ENCODE measurements at regions not wholly inside any gene's neighbourhood (a gene's known extent, or its start where the extent isn't known, plus 50 kb on each side); places are given as distances from the start of the nearest gene placed in this dataset.
"Not testable (repeated sequence)": the region's sequence is repeated elsewhere in the genome, so short reads cannot be mapped to it uniquely, and the experiment has no call there.

DNA sequence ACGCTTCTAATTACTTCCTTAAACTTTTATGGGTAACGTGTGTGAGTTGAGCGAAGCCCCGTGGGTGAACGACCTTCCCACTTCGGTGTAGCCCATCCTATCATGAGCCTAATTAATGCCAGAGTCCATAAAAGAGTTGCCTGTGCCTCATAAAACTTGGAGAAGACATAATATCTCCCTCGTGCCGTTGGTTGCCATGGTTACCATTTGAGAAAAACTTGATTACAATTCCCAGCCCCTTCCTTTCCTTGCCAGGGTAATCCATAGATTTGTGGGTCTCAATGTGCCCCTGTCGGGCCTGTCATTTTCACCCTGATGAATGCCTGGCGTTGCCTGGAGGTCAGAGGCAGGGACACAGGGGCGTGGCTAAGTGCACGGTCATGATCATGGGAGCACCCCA, 127.1 kb downstream of the GLRX3 start:
- no peak for ATAC-seq

DNA sequence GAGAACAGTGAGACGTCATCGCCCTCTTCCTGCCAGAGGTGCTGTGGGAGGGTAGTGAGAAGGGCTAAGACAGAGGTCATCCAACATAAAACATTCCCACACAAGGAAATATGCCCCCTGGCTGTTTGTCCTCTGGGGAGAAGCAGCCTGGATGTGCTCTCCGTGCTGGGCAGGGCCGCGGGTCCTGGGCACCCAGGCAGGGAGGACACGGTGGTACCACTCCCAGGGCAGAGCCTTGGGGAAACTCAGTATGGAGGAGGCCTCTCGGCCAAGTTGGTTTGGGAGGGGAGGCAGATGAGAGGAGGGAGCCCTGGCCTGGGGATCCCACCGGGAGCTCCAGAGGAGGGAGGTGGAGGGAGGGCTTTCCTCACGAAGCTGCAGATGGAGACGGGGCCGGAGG, 129.4 kb downstream of the GLRX3 start:
- ATAC-seq: no peak

GRCh38 chr10:130282492-130283218, 146.5 kb downstream of the GLRX3 start:
- no peak for ATAC-seq

DNA sequence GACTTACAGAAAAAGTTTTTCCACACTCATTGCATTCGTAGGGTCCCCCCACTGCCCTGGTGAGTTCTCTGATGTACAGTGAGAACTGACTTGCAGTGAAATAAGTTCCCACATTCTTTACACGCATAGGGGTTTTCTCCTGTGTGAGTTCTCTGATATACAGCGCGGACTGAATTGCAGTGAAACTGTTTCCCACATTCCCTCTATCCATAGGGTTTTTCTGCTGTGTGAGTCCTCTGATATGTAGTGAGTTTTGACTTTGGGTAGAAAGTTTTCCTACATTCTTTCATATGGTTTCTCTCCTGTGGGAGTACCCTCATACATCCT, 147.0 kb downstream of the GLRX3 start:
- no peak for ATAC-seq

DNA sequence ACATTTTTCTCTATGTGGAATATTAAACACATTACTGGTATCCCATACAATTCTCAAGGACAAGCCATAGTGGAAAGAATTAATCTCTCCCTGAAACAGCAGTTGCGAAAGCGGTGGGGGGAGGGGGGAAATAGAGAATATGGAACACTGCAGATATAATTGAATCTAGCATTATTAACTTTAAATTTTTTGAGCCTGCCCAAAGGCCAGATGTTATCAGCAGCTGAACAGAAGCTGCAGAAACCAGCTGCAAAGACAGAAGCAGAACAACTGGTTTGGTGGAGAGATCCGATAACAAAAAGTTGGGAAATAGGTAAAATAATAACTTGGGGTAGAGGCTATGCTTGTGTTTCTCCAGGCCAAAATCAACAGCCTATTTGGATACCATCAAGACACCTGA, 159.6 kb downstream of the GLRX3 start:
- not testable (repeated sequence) for ATAC-seq

- ATAC-seq: peak; percentile 48 to 55
Measured at GRCh38 chr10:130300608-130301020, 164.4 kb downstream of the GLRX3 start.

DNA sequence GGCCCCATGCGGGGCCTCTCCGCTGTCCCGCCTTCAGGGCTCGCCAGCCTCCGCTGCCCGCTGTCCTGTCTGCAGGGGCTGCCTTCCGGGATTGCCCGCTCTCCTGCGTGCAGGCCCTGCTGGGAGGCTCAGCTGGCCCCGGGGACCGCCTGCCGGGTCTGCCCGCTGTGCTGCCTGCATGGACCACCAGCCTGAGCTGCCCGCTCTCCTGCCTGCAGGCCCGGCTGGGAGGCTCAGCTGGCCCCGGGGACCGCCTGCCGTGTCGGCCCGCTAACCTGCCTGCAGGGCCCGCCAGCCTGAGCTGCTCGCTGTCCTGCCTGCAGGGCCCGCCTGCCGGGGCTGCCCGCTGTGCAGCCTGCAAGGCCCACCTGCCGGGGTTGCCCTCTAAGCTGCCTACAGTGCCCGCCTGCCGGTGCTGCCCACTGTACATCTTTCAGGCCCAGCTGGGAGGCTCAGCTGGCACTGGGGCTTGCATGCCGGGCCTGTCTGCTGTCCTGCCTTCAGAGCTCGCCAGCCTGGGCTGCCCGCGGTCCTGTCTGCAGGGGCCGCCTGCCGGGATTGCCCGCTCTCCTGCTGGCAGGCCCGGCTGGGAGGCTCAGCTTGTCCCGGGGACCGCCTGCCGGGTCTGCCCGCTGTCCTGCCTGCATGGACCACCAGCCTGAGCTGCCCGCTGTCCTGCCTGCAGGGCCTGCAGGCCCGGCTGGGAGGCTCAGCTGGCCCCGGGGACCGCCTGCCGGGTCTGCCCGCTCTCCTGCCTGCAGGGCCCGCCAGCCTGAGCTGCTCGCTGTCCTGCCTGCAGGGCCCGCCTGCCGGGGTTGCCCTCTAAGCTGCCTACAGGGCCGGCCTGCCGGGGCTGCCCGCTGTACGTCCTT, 165.1 kb downstream of the GLRX3 start:
- peak; percentile 70 to 75 for ATAC-seq

DNA sequence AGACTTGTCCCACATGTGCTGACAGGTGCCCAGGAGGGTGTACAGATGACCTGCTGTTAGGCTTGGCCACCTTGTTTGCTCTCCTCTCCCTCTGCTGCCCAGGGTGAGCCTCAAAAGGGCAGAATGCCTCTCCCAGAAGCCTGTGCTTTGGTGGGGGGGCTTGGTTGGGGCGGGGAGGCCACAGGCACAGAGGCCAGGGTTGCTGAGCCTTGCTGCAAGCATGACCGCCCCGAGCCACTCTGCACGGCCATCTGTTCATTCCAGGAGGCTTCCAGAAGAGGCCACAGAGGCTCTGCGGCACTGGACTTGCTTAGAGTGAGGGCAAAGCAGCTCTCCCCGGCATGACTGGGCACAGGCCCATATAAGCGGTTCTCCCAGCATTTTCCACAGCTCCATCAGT, 190.8 kb downstream of the GLRX3 start:
- no peak for ATAC-seq

- no peak for ATAC-seq
Measured at GRCh38 chr10:130329792-130330191, 193.6 kb downstream of the GLRX3 start.

DNA sequence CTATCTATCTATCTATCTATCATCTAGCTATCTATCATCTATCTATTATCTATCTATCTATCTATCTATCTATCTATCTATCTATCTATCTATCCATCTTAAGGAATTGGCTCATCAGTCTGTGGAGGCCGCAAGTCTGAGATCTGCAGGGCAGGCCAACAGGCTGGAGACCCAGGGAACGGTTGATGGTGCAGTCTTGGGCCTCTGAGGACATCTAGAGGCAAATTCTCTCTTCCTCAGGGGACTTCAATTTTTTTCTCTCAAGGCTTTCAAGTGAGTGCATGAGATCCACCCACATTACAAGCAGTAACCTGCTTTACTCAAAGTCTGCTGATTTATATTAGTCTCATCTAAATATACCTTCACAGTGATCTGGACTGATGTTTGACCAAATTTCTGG, 197.0 kb downstream of the GLRX3 start:
- no peak for ATAC-seq

- no peak for ATAC-seq
Measured at GRCh38 chr10:130335336-130335735, 199.1 kb downstream of the GLRX3 start.

DNA sequence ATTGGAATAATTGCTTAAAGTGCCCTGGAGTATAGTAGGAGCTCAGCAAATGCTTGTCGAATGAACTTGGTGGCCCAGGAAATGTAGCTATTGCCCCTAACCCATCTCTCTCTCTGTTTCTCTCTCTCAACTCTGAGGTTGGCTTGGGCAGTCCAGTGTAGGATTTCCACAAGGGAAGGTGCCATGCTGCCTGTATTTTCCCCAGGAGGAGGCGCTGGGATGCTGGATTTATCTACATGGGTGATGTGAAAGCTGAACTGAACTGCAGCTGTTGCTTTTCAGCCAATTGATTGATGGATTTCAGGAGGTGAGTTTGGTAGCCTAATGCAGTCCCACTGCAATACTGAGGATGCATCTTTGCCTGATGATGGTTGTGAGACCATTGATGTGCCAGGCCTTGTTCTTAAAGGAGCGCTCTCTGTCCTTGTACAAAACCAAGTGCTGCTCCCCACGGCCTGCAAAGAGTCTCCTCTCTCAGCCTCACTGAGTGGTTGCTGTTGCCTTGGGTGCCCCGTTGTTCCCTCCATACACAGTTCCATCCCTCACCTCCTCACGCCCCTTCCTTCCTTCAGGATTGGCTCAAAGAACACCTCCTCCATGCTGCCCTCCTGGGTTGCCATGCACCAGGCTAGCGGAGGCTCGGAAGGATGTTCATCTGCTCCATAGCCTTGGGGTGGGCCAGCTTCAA, 200.6 kb downstream of the GLRX3 start:
- no peak for ATAC-seq

DNA sequence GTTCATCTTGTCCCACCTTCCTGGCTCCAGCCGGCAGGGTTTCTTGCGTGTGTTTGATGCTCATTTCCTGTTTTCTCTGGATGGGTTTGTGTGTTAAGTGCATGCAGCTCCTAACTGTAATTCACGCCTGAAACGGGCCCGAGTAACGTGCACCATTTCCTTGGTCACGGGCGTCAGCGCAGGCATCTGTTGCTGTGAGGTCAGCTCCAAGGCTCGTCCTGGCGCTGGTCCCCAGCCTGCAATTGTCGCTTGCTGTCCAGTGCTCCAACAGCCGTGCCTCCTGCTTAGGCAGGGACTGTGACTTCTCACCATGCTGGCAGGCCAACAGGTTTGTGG, 201.1 kb downstream of the GLRX3 start:
- ATAC-seq: no peak

DNA sequence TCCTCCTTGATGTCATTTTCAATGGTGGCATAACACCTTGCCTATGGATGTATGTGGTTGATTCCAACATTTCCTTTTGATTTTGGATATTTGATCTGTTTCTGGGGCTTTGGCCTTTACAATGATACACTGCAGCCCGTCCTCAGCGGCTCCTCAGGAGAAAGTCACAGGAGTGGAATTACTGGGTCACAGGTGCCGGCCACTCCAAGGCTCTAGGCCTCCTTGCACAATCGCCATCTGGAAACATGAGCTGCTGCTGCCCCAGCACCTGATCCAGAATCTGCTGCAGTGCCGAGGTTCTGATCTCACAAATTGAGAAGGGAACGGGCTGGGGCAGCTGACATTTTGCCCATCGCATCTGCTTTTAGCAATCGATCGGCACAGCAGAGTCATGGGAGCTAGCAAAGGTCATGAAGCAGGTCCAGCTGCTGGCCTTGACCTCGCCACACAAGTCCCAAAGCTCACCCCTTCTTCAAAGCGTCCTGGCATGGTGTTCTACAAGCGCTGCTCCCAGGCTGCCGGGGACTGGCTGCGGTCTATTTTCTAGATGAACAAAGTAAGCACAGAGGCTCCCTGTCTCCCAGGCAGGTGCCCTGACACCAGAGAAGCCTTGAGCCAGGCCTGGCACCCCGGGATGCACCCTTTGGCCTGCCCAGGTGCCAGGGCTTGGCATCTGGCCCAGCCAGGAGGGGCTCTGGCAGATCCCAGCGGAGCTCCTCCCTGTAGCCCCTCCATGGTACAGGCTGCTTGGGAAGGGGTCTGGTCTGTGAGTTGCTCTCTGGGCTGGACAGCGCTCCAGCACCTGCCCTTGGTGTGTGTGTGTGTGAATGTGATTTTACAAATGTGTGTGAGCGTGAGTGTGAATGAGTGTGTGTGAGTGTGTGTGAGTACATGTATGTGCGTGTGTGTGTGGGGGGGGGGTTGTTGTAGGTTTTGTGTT, 201.8 kb downstream of the GLRX3 start:
- ATAC-seq: no peak

DNA sequence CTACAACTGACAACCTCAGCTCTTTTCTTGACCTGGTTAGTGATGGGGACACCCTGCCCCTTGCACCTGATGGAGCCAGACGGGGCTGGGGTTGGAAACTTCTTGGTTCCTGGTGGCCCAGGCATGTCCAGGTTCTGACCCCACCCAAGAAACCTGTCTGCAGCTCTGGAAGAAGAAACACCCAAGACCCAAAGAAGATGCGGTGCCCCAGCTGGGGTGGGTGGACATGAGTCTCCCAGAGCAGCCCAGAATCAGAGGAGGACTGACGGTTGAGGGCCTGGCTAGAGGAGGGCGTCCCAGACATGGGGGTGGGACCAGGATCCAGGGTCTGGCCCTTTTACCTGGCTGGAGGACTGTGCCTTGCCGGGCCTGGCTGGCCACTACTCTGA, 202.4 kb downstream of the GLRX3 start:
- ATAC-seq: no peak

DNA sequence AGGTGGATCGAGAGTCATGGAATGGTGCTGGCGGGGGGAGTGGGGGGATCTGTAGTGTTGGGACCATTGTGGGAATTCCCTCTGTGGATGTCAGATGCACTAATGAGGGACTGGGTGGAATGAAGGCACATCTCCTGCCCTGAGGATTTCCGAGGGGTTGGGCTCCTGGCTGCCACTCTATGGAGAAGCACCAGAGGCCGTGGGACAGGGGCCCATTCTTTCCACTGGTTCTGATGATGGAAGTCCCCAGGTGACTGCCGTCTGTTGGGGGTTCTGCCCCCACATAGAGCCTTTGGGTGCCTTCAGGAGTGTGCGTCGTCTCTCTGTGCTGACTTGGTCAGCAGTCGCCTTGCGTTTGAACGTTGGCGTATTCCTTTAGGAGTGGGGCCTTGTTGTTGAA, 202.9 kb downstream of the GLRX3 start:
- ATAC-seq: no peak

GRCh38 chr10:130339911-130340310, 203.7 kb downstream of the GLRX3 start:
- ATAC-seq: no peak

DNA sequence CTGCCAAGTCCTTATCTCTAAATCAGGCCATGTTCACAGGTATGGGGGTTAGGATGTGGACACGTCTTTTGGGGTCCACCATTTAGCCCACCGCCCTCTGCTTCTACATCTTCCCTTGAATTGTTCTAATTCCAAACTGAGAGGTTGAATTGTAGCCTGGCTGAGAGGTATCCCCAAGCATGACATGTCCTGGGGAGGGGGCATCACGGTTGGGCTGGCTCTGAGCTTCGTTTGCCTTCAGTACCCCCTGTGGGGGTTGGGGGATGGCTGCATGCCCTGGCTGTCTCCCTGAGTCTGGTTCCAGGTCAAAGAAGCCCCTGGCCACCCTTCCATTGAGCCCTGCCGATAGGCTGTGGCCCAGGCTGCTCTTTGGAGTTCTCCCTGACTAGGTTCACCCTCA, 204.6 kb downstream of the GLRX3 start:
- ATAC-seq: no peak

DNA sequence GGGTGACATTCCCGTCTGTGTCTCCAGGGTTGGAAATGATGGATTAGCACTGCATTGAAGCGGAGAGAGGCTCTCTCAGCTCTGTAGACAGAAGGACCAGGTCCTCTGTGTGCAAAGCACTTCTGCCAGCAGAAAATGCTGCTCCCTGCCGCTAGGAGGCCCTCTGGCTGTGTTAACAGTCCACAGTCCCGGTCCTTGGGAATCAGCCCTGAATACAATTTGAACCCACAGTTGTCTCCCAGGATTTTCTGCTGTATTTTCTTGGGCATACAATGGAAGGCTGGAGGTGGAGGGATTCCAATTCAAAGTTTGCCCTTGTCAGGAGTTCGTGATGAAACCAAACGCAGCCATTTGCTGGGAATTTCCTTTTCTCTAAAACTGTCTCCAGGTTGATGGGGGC, 205.2 kb downstream of the GLRX3 start:
- ATAC-seq: no peak

GRCh38 chr10:130345728-130346127, 209.5 kb downstream of the GLRX3 start:
- ATAC-seq: no peak

- no peak for ATAC-seq
Measured at GRCh38 chr10:130350996-130351395, 214.8 kb downstream of the GLRX3 start.

GRCh38 chr10:130351466-130352290, 215.5 kb downstream of the GLRX3 start:
- no peak for ATAC-seq

All from activated CD4-positive, CD25-positive, alpha-beta regulatory T cell treated with anti-CD3 and anti-CD28 coated beads, Interleukin-2, amount 50 U/mL, for 24 hours (primary cell).